SW480 (cell line): ENCODE measurements at regions not wholly inside any gene's neighbourhood (a gene's known extent, or its start where the extent isn't known, plus 50 kb on each side); places are given as distances from the start of the nearest gene placed in this dataset.
"Not testable (repeated sequence)": the region's sequence is repeated elsewhere in the genome, so short reads cannot be mapped to it uniquely, and the experiment has no call there.

Experiments used
- DNase-seq: peaks from one replicate; pipeline ENCODE4 v3.0.0-alpha.2; 2016; ENCODE audit warnings: low spot score

- no peak for DNase-seq
These were observed 58.1 kb upstream of the FNDC3B start for GRCh38 chr3:171981271-171981605.

GRCh38 chr3:171982828-171983227 is 56.5 kb upstream of the FNDC3B start:
- no peak for DNase-seq

DNA sequence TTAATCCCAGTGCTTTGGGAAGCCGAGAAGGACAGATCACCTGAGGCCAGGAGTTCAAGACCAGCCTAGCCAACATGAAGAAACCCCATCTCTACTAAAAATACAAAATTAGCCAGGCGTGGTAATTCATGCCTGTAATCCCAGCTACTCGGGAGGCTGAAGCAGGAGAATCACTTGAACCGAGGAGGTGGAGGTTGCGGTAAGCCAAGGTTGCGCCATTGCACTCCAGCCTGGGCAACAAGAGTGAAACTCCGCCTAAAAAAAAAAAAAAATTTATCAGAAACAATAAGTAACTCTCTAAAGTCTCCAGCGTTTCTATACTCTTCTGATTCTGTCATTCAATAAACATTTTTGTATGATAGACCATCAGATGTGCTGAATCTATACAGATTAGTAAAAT is 55.7 kb upstream of the FNDC3B start:
- not testable (repeated sequence) for DNase-seq

GRCh38 chr3:171984883-171985282 is 54.5 kb upstream of the FNDC3B start:
- DNase-seq = no peak

GRCh38 chr3:171986176-171986575 is 53.2 kb upstream of the FNDC3B start:
- DNase-seq = no peak

DNA sequence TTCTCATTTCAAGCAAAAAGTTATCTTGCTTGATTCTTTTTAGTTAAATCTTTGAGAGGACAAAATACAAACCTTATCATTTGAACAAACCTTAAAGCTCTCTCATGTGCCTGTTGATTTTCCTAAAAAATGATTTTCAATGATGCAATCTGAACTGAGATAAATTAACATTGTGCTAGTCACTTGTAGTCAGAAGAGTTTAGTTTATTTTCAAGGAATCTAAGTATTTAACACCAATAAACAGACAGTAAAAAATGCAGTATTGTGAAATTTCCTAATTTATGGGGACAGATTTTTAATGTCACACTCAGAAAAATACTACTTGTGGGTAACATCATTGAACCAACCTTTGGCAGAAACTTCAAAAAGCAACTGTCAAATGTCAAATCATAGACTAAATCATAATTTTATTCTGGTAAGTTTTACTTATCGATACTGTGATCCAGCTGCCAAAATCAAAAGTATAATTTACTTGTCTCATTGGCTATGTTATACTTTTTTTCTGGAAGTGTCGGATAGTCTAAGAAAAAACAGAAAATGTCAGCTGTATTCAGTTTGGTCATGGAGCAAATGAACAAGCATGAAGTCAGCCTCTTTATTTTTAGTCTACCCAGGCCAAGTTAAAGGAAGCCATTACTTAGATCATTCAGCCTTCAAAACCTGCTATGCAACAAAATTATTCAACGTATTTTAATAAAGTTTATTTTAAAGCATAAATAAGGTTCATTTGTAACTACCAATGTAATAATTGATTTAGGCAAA is 52.4 kb upstream of the FNDC3B start:
- no peak for DNase-seq
